ENCODE measurements at regions not wholly inside any gene's neighbourhood (a gene's known extent, or its start where the extent isn't known, plus 50 kb on each side); places are given as distances from the start of the nearest gene placed in this dataset.
A peak's percentile ranks its signal among the peaks of the same experiment; 100 is the strongest.

DNA sequence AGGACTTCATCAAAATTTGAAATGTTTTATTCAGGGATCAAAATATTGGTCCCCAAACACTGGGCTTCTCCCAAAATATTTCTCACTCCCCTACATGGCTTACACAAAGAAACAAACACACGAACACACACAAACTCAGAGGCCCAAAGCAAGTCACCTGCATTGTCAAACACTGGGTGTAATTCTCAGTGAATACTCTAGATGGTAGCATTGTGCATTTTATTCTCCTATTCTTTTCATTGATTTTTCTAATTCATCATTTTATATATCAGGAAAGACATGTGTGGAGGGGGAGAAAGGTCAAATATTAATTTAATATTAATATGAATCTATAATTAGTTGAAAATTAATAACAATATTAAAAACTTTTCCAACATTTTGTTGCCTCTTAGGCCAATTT, 72.3 kb upstream of the TNMD start:
- H3K27ac ChIP-seq, result no peak overlapping the region
- TF ChIP-seq ZFX (IDR thresholded peaks at IDR 0.05), result no peak
- TF ChIP-seq, protein P1, sequence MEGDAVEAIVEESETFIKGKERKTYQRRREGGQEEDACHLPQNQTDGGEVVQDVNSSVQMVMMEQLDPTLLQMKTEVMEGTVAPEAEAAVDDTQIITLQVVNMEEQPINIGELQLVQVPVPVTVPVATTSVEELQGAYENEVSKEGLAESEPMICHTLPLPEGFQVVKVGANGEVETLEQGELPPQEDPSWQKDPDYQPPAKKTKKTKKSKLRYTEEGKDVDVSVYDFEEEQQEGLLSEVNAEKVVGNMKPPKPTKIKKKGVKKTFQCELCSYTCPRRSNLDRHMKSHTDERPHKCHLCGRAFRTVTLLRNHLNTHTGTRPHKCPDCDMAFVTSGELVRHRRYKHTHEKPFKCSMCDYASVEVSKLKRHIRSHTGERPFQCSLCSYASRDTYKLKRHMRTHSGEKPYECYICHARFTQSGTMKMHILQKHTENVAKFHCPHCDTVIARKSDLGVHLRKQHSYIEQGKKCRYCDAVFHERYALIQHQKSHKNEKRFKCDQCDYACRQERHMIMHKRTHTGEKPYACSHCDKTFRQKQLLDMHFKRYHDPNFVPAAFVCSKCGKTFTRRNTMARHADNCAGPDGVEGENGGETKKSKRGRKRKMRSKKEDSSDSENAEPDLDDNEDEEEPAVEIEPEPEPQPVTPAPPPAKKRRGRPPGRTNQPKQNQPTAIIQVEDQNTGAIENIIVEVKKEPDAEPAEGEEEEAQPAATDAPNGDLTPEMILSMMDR (conservative IDR thresholded peaks at IDR 0.05), result peak; percentile 54

DNA sequence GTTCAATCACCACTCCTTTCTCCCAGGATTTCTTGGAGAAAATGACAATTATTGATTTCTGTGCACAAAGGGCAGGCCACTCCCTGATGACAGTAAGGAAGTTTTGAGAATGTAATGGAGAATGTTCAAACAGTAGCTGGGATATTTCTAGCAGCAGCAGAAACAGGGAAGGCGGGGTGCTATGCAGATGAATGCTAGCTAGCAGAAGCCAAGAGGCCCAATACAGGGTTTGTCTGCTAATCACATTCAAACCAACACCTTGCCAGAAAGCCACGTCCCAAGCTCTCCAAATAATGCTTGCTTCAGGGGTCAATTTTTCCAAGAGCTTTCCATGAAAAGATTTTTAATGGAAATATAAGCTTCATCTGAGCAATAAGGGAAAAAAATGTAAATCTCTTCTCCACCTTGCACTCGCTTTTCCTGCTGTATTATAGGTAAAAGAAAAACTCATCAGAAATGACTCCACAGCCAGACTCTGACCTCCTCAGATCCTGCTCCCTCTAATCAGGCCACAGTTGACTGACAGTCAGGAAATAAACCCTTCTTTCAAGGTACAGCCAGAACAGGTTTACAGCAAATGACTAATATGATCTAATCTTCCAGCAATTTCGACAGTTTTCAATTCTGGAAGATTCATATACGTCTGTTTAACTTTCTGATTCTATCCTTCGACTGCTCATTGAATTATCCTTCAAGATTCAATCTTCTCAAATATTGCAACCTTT, 84.7 kb upstream of the PCDH19 start:
- TF ChIP-seq ZFX (IDR thresholded peaks at IDR 0.05), result no peak
- TF ChIP-seq, protein P1 (conservative IDR thresholded peaks at IDR 0.05), result no peak
- H3K27ac ChIP-seq, result no peak overlapping the region

DNA sequence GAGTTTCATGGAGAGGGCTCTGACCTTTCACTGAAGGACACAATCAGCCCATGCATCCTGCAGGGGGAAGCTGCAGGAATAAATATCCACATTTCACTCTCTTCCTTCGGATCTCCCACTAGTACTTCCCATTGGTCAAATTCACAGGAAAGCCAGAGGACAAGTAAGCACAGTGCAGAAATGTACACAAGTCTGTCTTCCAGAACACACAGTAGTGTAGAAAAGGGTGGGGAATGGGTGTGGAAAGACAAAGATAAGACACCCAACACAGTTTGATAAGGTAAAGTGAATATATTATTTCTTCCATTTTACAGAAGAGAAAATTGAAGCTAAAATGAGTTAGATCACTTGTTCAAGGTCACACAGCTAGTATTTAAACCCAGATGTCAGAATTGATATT, 81.1 kb upstream of the PCDH19 start:
- H3K27ac ChIP-seq, result no peak overlapping the region
- TF ChIP-seq, protein P1 (conservative IDR thresholded peaks at IDR 0.05), result no peak
- no peak for TF ChIP-seq ZFX (IDR thresholded peaks at IDR 0.05)

DNA sequence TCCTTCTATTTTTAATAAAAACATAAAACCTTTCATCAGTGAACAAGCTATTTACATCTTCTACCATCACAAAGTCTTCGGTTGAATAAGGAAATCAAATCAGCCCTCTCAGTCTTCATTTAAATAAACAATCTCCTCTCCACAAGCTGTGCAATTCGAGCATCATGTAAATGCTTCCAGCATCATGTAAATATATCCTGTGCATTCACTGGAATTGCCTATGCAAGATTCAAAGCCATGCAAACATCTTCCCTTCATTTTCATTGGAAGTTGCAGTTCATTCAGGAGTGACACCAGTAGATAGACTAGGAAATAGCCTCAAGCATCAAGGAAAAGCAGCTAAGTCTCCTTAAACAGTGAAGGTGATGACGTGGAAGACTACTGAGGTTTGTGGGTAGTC, 77.7 kb upstream of the PCDH19 start:
- no peak overlapping the region for H3K27ac ChIP-seq
- no peak for TF ChIP-seq ZFX (IDR thresholded peaks at IDR 0.05)
- TF ChIP-seq, protein P1 (conservative IDR thresholded peaks at IDR 0.05), result no peak

DNA sequence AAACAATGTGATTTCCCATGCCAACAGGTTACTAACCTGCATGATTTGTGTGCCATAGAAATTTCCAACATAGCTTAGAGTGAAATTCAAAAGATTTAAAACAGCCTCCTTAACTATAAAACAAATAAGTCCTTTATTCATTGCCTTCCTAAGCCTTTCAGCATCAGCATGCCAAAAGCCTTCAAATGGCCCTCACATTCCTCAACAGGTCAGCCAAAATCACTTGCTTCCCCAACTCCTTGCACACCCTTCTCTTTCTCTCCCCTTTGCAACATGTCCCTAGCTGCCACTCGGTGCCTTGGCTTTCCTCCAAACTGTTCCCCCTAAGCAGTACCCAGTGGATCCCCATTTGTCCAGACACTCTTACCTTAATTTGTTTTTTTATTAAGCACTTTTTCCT, 74.9 kb upstream of the PCDH19 start:
- H3K27ac ChIP-seq, result no peak overlapping the region
- TF ChIP-seq ZFX (IDR thresholded peaks at IDR 0.05), result no peak
- TF ChIP-seq, protein P1 (conservative IDR thresholded peaks at IDR 0.05), result no peak

DNA sequence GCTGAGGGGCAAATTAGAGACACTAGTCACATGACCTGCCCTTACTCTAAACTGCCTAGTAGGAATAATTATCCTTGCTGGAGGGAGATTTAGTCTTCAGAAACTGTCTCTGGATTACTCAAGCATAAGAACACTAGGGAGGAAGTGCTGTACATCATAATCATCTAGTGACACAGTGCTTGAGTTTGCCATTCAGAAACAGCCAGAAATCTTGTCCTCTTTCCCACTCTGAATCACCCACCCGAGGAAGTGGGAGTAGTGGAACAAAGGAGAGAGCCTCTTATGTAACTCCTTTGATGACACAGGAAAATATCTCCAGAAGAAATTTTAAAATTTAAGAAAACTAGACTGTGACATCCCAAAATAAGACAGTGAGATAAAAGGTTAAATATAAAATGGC, 69.3 kb upstream of the PCDH19 start:
- no peak overlapping the region for H3K27ac ChIP-seq
- TF ChIP-seq, protein P1 (conservative IDR thresholded peaks at IDR 0.05), result no peak
- no peak for TF ChIP-seq ZFX (IDR thresholded peaks at IDR 0.05)

DNA sequence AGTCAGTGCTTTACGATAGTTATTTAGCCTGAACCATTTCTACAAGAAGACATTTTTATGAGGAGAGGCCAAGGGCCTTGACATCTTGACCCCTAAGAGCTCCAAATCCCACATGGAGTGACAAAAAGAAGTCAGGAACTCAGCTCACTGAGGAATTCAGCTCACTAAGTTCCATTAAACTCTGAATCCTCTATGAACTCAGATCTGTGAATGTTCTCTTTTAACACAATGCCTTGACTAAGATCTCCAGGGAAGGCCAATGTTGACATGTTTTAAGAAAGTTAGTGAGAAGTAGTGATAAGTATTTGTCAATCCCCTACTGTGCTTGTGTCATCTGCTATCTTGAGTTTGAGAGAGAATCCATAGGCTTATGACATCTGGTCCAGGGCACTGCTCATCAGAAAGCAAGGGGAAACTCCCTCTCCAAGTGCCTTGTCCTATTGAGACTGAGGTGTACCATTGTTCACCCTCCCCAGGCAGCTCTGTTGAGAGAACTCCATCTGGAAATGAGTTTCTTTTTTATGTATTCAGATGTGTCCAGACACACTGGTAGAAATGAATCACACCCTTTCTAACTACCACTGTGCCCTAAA, 68.7 kb upstream of the PCDH19 start:
- H3K27ac ChIP-seq, result no peak overlapping the region
- TF ChIP-seq ZFX (IDR thresholded peaks at IDR 0.05), result no peak
- TF ChIP-seq, protein P1 (conservative IDR thresholded peaks at IDR 0.05), result no peak
